HEK293T (cell line): ENCODE measurements at regions not wholly inside any gene's neighbourhood (a gene's known extent, or its start where the extent isn't known, plus 50 kb on each side); places are given as distances from the start of the nearest gene placed in this dataset.
"Not testable (repeated sequence)": the region's sequence is repeated elsewhere in the genome, so short reads cannot be mapped to it uniquely, and the experiment has no call there.

Experiments
- CTCF ChIA-PET: fragments of 350-600 bp; formaldehyde crosslinking; extraction: SDS; loops from one replicate; lab custom pipeline; 2021; ENCODE audit warnings: antibody characterized with exemption, inconsistent platforms; lab: Yijun Ruan, JAX
- POLR2A ChIA-PET: fragments of 350-600 bp; formaldehyde crosslinking; extraction: SDS; loops from one replicate; lab custom pipeline; 2020; ENCODE audit warnings: antibody characterized with exemption, inconsistent platforms; lab: Yijun Ruan, JAX
- DNase-seq: peaks from one replicate; pipeline ENCODE4 v3.0.0; 2012; ENCODE audit warnings: mixed read lengths; ENCODE audit errors: extremely low spot score
- ARNT ChIP-seq: fragments of 450-650 bp; IDR thresholded peaks from 2 replicates; pipeline ENCODE4 v1.6.1; 2017; ENCODE audit warnings: mild to moderate bottlenecking
- BHLHE40 ChIP-seq: fragments of 450-650 bp; IDR thresholded peaks from 2 replicates; pipeline ENCODE4 v1.6.1; 2016; ENCODE audit warnings: mild to moderate bottlenecking, moderate library complexity, borderline replicate concordance
- CTBP1 ChIP-seq: fragments of 450-650 bp; IDR thresholded peaks from 2 replicates; pipeline ENCODE4 v1.6.1; 2016; ENCODE audit warnings: borderline replicate concordance
- ELF4 ChIP-seq: fragments of 450-650 bp; IDR thresholded peaks from 2 replicates; pipeline ENCODE4 v1.6.1; 2017; ENCODE audit warnings: antibody characterized with exemption
- FOXA1 ChIP-seq: fragments of 450-650 bp; IDR thresholded peaks from 2 replicates; pipeline ENCODE4 v1.6.1; 2016; ENCODE audit warnings: mild to moderate bottlenecking
- FOXK2 ChIP-seq: fragments of 450-650 bp; IDR thresholded peaks from 2 replicates; pipeline ENCODE4 v1.6.1; 2016; ENCODE audit warnings: mild to moderate bottlenecking
- FOXM1 ChIP-seq: fragments of 450-650 bp; IDR thresholded peaks from 2 replicates; pipeline ENCODE4 v1.6.1; 2017; ENCODE audit warnings: mild to moderate bottlenecking, borderline replicate concordance
- HDGF ChIP-seq: fragments of 450-650 bp; IDR thresholded peaks from 2 replicates; pipeline ENCODE4 v1.6.1; 2017; ENCODE audit warnings: antibody characterized with exemption, borderline replicate concordance
- L3MBTL2 ChIP-seq: fragments of 450-650 bp; conservative IDR thresholded peaks from 2 replicates; pipeline ENCODE4 v1.6.1; 2016; ENCODE audit warnings: mild to moderate bottlenecking
- LEF1 ChIP-seq: fragments of 450-650 bp; IDR thresholded peaks from 2 replicates; pipeline ENCODE4 v1.6.1; 2017; ENCODE audit warnings: mild to moderate bottlenecking, borderline replicate concordance
- NFRKB ChIP-seq: fragments of 450-650 bp; IDR thresholded peaks from 2 replicates; pipeline ENCODE4 v1.6.1; 2016; ENCODE audit warnings: mild to moderate bottlenecking, moderate library complexity
- PKNOX1 ChIP-seq: fragments of 450-650 bp; IDR thresholded peaks from 2 replicates; pipeline ENCODE4 v1.6.1; 2016
- SP1 ChIP-seq: fragments of 450-650 bp; IDR thresholded peaks from 2 replicates; pipeline ENCODE4 v1.6.1; 2017
- SUZ12 ChIP-seq: fragments of 450-650 bp; IDR thresholded peaks from 2 replicates; pipeline ENCODE4 v1.6.1; 2016; ENCODE audit warnings: mild to moderate bottlenecking
- TARDBP ChIP-seq: fragments of 450-650 bp; IDR thresholded peaks from 2 replicates; pipeline ENCODE4 v1.6.1; 2016
- ZNF384 ChIP-seq: fragments of 450-650 bp; IDR thresholded peaks from 2 replicates; pipeline ENCODE4 v1.6.1; 2016

DNA sequence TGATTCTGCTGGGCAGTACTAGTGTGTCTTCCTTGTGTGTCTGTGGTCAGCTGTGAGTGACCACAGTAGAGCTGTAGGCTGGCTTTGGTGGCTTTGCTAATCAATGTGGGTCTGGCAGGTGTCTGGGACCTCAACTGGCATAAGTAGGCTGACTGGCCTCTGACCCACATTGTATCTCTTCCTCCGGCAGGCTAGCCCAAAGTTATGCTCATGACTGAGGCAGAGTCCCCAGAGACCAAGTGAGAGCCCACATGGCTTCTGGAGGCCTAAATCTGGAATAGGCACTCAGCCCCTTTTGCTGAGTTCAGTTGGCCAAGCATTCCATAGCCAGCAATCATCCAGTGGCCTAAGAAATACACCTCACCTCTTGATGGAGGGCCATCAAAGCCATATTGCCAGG, 289.1 kb upstream of the SUCLG2 start:
- TF ChIP-seq HDGF = no peak
- TF ChIP-seq FOXM1 = no peak
- no peak for TF ChIP-seq L3MBTL2
- no peak for TF ChIP-seq NFRKB
- TF ChIP-seq FOXK2 = no peak
- TF ChIP-seq FOXA1 = no peak
- no peak for TF ChIP-seq SUZ12
- no peak for TF ChIP-seq BHLHE40
- TF ChIP-seq ZNF384 = no peak
- no peak for TF ChIP-seq ARNT
- no peak for TF ChIP-seq SP1
- no peak for TF ChIP-seq ELF4

GRCh38 chr3:67941433-67942030, 287.1 kb upstream of the SUCLG2 start:
- TF ChIP-seq LEF1 = no peak
- TF ChIP-seq SP1 = no peak
- ChIA-PET POLR2A (no interaction called here), CTCF (no interaction called here)
- DNase-seq = no peak

More for the DNA sequence above, 289.1 kb upstream of the SUCLG2 start:
- ChIA-PET POLR2A (no interaction called here), CTCF (no interaction called here)
- no peak for DNase-seq

DNA sequence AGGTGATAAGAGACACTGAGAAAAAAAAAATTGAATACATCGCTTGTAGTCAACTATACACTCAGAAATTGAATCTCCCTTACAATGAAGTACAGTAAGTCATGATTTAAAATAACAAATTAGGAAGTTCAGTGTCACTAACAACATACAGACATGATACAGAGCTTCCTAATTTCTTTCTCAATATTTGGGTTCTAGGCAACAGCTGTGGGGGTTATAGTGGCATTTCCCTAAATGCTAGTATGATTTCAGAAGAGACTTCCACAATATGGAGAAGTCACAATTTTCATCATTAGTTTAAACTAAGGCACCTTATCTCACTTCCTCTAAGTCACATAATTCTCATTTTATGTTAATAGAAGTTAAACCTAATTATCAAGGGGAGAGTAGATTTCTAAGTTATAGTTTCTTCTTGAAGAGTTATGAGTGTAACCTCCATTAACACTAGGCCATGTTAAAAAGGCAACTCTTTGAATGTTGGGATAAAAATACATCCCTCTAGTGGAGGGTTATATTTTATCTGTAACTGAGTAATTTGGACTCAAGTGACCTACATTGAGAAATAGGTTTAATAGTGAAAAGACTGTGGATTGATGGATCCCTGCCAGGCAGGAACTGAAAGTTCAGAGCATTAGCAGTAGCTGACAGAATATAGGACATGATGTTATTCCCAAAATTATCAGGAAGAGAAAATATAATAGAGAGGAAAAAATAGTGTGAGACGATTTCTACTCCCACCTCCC, 286.0 kb upstream of the SUCLG2 start:
- POLR2A ChIA-PET = no interaction called here
- TF ChIP-seq SUZ12 (no peak), PKNOX1 (no peak), FOXK2 (no peak), FOXA1 (no peak), ARNT (no peak), FOXM1 (no peak), ZNF384 (no peak), HDGF (no peak), ELF4 (no peak), LEF1 (no peak), NFRKB (no peak), CTBP1 (no peak), L3MBTL2 (no peak), TARDBP (no peak), SP1 (no peak), BHLHE40 (no peak)

GRCh38 chr3:67937498-67938118, 283.2 kb upstream of the SUCLG2 start:
- DNase-seq = no peak
- TF ChIP-seq L3MBTL2 = no peak
- no peak for TF ChIP-seq ARNT
- TF ChIP-seq SUZ12 = no peak
- TF ChIP-seq ZNF384 = no peak
- TF ChIP-seq ELF4 = no peak
- no peak for TF ChIP-seq CTBP1
- no peak for TF ChIP-seq HDGF
- no peak for TF ChIP-seq FOXK2
- TF ChIP-seq PKNOX1 = no peak
- no peak for TF ChIP-seq TARDBP
- TF ChIP-seq FOXM1 = no peak
- CTCF ChIA-PET = no interaction called here
- POLR2A ChIA-PET = no interaction called here

More for the DNA sequence above, 286.0 kb upstream of the SUCLG2 start:
- DNase-seq = no peak
- CTCF ChIA-PET = no interaction called here

GRCh38 chr3:67930394-67930793, 276.0 kb upstream of the SUCLG2 start:
- CTCF ChIA-PET, POLR2A ChIA-PET: not testable (repeated sequence)

GRCh38 chr3:67923796-67924195, 269.4 kb upstream of the SUCLG2 start:
- POLR2A ChIA-PET = no interaction called here
- CTCF ChIA-PET = no interaction called here
- DNase-seq = no peak
- TF ChIP-seq BHLHE40 = no peak
- TF ChIP-seq CTBP1 = no peak
- no peak for TF ChIP-seq FOXM1
- no peak for TF ChIP-seq FOXA1
- TF ChIP-seq TARDBP = no peak
- TF ChIP-seq FOXK2 = no peak
- TF ChIP-seq PKNOX1 = no peak
- TF ChIP-seq SP1 = no peak
- TF ChIP-seq NFRKB = no peak
- TF ChIP-seq L3MBTL2 = no peak
- no peak for TF ChIP-seq ARNT
- no peak for TF ChIP-seq SUZ12
- no peak for TF ChIP-seq ZNF384
- TF ChIP-seq ELF4 = no peak
- no peak for TF ChIP-seq HDGF
- TF ChIP-seq LEF1 = no peak

More at GRCh38 chr3:67930394-67930793, 276.0 kb upstream of the SUCLG2 start:
- DNase-seq = not testable (repeated sequence)
